NCI-H2171 treated with DMSO at 0.1 percent for 48 hours (cell line): ENCODE measurements at regions not wholly inside any gene's neighbourhood (a gene's known extent, or its start where the extent isn't known, plus 50 kb on each side); places are given as distances from the start of the nearest gene placed in this dataset.
"Not testable (repeated sequence)": the region's sequence is repeated elsewhere in the genome, so short reads cannot be mapped to it uniquely, and the experiment has no call there.

ENCODE experiments used
- DNase-seq: peaks from one replicate; lab custom pipeline; 2025; lab: John Stamatoyannopoulos, UW

- no peak for DNase-seq
Measured at GRCh38 chr5:120919017-120919416, 454.9 kb downstream of the PRR16 start.

GRCh38 chr5:120923026-120923425 is 458.9 kb downstream of the PRR16 start:
- no peak for DNase-seq

DNA sequence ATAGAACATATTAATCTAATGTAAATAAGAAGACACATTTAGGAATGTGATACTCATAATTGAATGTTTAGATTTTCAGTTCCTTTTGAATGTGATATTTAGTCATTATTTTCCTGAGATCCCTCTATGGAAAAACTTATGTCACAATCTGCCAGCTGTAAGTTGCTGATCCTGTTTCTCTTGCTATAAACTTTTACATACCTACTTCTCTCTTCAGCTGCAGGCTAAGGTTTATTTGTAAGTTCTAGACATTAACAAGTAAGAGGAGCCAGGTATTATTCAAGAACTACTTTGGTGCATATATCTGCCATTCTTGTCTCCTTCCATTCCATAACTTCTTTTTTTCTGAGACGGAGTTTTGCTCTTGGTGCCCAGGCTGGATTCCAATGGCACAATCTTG is 462.4 kb downstream of the PRR16 start:
- no peak for DNase-seq

DNA sequence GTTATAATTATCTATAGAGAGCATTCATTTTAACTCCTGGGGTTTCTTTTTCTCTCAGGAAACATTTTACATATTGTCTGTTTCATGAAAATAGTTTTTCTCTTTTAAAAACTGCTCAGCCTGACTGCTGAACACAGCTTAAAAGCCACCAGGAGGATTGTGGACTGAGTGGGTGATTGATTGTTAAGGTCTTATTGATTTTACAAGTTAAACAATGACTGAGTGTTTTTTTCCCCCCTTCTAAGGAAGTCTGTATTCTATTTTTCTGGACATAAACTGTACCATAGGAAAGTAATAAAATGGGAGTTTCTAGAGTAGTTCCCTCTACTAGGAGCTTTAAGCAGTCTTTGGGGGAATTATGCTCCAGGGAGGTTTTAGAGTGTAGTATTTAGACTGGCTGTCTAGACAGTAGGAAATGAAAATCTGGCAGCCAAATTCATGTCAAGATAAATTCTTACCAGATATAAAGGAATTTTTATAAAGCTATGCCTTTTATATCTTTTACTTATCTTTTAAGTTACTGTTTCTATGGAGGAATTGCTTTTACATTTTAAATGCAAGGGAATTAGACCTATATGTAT is 463.9 kb downstream of the PRR16 start:
- no peak for DNase-seq

GRCh38 chr5:120932480-120932879 is 468.4 kb downstream of the PRR16 start:
- DNase-seq: no peak

- DNase-seq: no peak
Measured at GRCh38 chr5:120934031-120934430, 469.9 kb downstream of the PRR16 start.

GRCh38 chr5:120936652-120937051 is 472.6 kb downstream of the PRR16 start:
- DNase-seq: no peak

DNA sequence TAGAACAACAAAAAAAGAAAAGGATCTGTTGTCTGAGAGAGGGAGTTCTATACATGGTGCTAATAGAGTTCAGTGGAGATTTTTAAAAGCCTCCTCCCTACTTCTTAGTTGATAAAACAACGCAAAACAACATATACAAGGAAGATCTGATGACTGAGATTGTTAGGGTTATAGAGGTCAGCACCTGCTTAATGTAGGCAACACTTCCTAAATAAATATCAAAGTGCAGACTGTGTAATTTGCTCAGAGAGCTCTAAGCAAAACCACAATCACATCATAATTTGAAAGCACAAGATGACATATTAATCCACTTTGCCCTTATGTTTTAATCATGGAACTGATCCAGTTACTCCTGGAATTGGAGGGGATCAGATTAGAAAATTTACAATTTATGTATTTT is 474.5 kb downstream of the PRR16 start:
- DNase-seq: no peak

DNA sequence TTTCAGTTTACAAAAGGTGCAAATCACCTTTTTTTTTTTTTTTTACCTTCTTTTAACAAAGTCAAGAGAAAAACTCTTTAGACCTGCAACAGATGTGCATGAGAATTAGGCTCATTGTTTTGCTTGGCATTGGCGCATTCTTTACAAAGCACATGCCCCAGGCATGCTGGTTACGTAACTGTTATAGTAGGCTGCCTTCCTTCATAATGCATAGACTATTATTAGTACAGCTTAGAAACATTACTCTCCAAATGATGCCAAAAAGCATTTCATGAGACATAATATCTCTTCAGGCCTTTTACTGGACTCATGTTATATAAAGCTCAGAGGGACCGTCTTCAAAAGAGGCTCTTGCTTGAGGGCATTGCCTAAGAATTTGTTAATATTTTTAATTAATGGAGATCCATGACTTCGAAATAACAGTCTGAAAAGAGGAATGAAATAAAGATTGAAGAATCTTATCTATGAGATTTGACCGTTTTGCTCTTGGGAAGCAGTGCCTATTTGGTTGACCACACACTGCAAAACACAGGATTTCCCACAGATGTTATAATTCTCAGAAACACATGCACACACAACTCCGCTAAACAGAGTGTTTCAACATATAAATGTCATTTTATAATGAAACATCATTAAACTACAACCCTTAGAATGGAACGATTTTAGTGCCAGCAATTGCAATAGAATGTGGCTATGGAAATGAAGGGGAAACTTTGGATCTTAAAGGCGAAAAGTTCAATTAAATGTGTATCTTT is 478.7 kb downstream of the PRR16 start:
- DNase-seq: no peak

- not testable (repeated sequence) for DNase-seq
Measured at GRCh38 chr5:120949596-120949995, 485.5 kb downstream of the PRR16 start.

GRCh38 chr5:120953445-120953844 is 489.3 kb downstream of the PRR16 start:
- not testable (repeated sequence) for DNase-seq

DNA sequence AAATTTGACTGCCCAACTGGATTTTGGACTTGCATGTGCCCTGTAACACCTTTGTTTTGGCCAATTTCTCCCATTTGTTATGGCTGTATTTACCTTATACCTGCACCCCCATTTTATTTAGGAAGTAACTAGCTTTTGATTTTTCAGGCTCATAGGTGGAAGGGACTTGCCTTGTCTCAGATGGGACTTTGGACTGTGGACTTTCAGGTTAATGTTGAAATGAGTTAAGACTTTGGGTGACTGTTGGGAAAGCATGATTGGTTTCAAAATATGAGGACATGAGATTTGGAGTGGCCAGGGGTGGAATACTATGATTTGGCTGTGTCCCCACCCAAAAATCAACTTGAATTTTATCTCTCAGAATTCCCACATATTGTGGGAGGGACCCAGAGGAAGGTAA is 490.2 kb downstream of the PRR16 start:
- DNase-seq: no peak

DNA sequence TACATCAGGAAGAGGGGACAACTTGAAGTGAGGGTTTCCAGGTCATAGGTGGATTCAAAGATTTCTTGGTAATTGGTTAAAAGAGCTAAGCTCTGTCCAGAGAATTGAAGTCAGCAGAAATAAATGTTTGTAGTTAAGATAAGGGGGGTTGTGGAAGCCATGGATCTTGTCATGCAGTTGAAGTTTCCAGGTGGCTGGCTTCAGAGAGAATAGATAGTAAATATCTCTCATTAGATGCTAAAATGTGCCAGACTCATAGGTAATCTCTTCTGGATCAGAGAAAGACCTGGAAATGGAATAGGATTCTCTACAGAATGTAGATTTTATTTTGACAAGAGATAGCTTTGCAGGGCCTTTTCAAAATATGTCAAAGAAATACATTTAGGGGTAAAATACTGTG is 491.7 kb downstream of the PRR16 start:
- no peak for DNase-seq

- no peak for DNase-seq
Measured at GRCh38 chr5:120958877-120959485, 494.9 kb downstream of the PRR16 start.

DNA sequence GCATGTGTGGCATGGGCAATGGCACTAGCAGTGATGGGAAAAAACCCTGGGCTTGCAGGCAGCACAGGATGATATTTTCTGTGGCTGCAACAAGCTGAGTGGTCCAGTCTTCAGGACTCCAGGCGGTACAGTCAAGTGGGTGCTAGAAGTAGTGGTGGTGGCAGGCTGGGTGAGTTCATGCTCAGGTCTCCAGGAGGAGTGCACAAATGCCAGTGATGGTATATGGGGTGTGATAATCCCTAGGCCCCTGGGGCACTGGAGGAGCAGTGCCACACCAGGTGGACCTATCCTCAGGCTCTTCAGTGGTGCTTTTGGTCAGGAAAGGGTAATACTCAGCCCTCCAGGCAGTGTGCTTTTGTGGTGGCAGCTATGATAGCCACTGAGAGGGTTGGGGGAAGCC is 496.4 kb downstream of the PRR16 start:
- DNase-seq: no peak

- no peak for DNase-seq
Measured at GRCh38 chr5:120967366-120967765, 503.3 kb downstream of the PRR16 start.

DNA sequence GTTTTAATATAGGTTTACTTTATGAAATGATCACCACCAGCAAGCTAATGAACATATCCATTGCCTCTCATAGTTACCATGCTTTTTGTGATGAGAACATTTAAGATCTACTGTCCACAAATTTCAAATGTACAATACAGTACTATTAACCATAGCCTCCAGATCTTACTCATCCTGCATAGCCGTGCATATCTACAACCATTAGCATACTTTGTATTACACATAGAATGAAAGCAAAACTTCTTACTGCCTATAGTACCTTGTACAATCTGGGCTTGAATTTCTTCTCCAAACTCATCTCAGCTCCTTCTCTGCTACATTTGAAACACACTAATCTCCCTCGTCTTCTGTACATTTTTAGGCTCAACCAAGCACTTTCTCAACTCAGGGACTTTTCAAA is 510.6 kb downstream of the PRR16 start:
- no peak for DNase-seq

DNA sequence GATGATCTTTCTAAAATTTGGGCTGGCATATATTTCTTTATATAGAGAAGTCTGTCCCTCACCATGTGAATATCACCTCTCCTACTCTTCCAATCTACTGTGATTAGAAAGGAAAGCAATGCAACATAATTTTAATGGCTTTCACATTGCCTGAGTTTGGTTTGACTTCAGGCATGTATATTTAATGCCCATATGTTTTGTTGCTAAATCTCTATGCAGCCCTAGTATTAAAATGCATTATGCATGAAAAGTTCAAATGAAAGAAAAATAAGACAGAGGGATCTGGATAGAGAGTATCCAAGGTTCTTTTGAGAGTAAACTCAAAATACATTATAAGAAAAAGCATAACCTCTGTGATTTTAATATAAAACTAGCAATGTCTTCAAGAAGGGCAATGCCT is 518.3 kb downstream of the PRR16 start:
- no peak for DNase-seq

DNA sequence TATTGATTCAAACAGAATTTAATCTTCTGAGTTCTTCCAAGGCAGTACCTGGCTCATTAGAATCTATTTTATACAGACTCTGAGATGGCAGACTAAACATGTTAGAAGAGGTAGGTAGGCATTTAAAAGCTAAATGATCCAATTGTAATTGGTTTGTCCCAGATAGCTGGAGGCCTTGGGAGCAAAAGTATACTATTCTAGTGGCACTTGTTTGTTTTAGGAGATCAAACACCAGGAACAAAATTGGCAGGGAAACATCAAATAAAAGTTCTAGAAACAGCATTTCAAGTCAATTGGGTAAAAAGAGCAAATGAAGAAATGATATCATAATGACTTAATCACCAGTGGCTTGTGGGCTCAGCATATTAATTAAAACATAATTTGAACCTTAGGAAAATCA is 521.4 kb downstream of the PRR16 start:
- DNase-seq: no peak

- no peak for DNase-seq
Measured at GRCh38 chr5:120988491-120988890, 524.4 kb downstream of the PRR16 start.

DNA sequence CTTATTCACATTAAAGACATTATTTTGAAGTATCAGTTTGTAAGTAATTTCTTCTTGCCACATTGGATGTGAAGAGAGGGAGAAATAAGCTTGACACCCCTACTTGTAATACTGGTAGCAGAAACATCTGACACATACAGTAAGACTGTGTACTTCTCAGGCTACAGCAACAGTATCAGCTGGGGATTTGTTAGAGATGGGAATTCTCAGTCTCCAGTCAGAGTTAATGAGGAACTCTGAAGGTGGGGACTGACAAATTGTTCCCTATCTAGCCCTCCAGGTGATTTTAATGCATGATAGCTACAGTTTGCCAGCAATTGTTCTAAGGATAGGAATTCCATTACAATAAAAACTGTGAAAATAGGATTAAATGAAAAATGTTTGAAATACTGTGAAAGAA is 524.8 kb downstream of the PRR16 start:
- no peak for DNase-seq

GRCh38 chr5:120991569-120991968 is 527.5 kb downstream of the PRR16 start:
- no peak for DNase-seq

DNA sequence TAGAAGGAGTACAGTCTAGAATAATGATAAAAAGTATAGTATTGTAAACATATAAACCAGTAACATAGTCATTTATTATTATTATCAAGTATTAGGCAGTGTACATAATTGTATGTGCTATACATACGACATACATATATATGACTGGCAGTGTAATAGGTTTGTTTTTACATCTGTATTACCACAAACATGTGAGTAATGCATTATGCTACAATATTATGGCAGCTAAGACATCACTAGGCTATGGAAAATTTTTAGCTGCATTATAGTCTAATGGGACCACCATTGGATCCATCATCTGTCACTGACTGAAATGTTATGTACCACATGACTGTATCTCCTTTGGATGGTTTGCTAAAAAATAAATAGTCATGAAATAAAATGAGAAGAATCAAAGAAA is 530.0 kb downstream of the PRR16 start:
- no peak for DNase-seq

GRCh38 chr5:120999550-120999949 is 535.5 kb downstream of the PRR16 start:
- DNase-seq: no peak
